Upper lobe of left lung (tissue), 6 donors: ENCODE measurements at regions not wholly inside any gene's neighbourhood (a gene's known extent, or its start where the extent isn't known, plus 50 kb on each side); places are given as distances from the start of the nearest gene placed in this dataset.
A peak's percentile ranks its signal among the peaks of the same experiment; 100 is the strongest.

Experiments
- ATAC-seq, 2 donors: fragments of 200-7000 bp; cut with Tn5 transposase; one replicate each; pipeline ENCODE4 v1.9.1; 2022; ENCODE audit warnings: mild to moderate bottlenecking in 2 of 2, moderate library complexity in 2 of 2; ENCODE audit not compliant: low FRiP score in 2 of 2
- DNase-seq, 2 donors: peaks; one replicate each; pipeline ENCODE4 v3.0.0-alpha.2; 2019 to 2020
- H3K27ac ChIP-seq, 4 donors: fragments of 200-600 bp; sonication (generic); one replicate each; pipeline ENCODE4 v1.5.1; 2016 to 2019
- H3K27me3 ChIP-seq, 4 donors: fragments of 200-600 bp; sonication (generic); one replicate each; pipeline ENCODE4 v1.5.1; 2017 to 2019
- H3K36me3 ChIP-seq, 4 donors: fragments of 200-600 bp; sonication (generic); one replicate each; pipeline ENCODE4 v1.5.1; 2016 to 2019
- H3K4me1 ChIP-seq, 4 donors: fragments of 200-600 bp; sonication (generic); one replicate each; pipeline ENCODE4 v1.5.1; 2018 to 2019
- H3K4me3 ChIP-seq, 4 donors: fragments of 200-600 bp; sonication (generic); one replicate each; pipeline ENCODE4 v1.5.1; 2017 to 2019; ENCODE audit warnings: mild to moderate bottlenecking in 2 of 4, moderate library complexity in 1 of 4
- H3K9me3 ChIP-seq, 4 donors: fragments of 200-600 bp; sonication (generic); one replicate each; pipeline ENCODE4 v1.5.1; 2018 to 2019
- EP300 ChIP-seq, 4 donors: sonication (generic); formaldehyde crosslinking; IDR thresholded peaks; one replicate each; pipeline ENCODE4 v1.5.1; 2017; ENCODE audit warnings: antibody characterized with exemption in 4 of 4, control low read depth in 2 of 4
- POLR2A ChIP-seq, 4 donors: fragments of 450-650 bp; IDR thresholded peaks; one replicate each; pipeline ENCODE4 v1.5.1; 2016 to 2017; ENCODE audit warnings: antibody characterized with exemption in 4 of 4, mild to moderate bottlenecking in 2 of 4
- POLR2AphosphoS5 ChIP-seq, 2 donors: sonication (generic); formaldehyde crosslinking; IDR thresholded peaks; one replicate each; pipeline ENCODE4 v1.5.1; 2017; ENCODE audit warnings: antibody characterized with exemption in 2 of 2
- WGBS, 2 donors: methylation state at CpG; one replicate each; pipeline ENCODE4 v1.1.5; 2017 to 2018; 5-methylcytosine and 5-hydroxymethylcytosine counted together
- TF ChIP-seq, protein P1 (sequence below), 6 experiments: fragments of 450-650 bp in 4 of 6; fragments of 200-600 bp in 2 of 6; sonication (generic) in 2 of 6; IDR thresholded peaks; one replicate each; pipeline ENCODE4 v1.5.1; 2016 to 2019; ENCODE audit warnings: antibody characterized with exemption in 6 of 6
- donor health status: DM: no; HTN: no; CAD: no; lungs with moderate emphysema.
- donor health status: DM: no; HTN: yes; CAD: no; lungs with severe emphysema.

DNA sequence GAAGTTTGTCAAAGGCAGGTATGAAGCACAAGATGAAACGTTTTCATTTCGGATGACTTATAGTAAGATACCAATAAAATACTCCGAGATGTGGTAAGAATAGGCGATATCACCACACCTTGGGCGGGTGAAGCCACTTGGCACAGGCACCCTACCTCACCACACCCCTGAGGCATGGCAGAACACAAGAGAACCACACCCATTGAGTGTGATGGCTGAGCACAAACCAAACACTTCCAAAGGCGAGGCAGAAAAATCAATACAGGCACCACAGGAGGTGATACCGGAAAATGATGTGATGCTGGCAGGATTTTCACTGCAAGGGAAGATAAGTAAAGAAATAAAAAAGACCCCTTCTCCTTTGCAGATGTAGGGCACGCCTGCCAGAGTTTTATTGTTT is 332.9 kb upstream of the PRDM1 start:
- no peaks in the 10 kb centered on the region for H3K9me3 ChIP-seq
- no peak overlapping the region for H3K4me3 ChIP-seq
- no peak overlapping the region for H3K27ac ChIP-seq
- H3K4me1 ChIP-seq: no peaks in the 10 kb centered on the region
- H3K27me3 ChIP-seq: no peaks in the 10 kb centered on the region
- ATAC-seq (no peak), DNase-seq (no peak)
- WGBS, 2 donors: 80 to 93% methylated on average over 8 of the region's 8 CpGs
- TF ChIP-seq POLR2A (IDR thresholded peaks at IDR 0.05) (no peak), EP300 (IDR thresholded peaks at IDR 0.05) (no peak), POLR2AphosphoS5 (IDR thresholded peaks at IDR 0.05) (no peak)
- TF ChIP-seq, protein P1, sequence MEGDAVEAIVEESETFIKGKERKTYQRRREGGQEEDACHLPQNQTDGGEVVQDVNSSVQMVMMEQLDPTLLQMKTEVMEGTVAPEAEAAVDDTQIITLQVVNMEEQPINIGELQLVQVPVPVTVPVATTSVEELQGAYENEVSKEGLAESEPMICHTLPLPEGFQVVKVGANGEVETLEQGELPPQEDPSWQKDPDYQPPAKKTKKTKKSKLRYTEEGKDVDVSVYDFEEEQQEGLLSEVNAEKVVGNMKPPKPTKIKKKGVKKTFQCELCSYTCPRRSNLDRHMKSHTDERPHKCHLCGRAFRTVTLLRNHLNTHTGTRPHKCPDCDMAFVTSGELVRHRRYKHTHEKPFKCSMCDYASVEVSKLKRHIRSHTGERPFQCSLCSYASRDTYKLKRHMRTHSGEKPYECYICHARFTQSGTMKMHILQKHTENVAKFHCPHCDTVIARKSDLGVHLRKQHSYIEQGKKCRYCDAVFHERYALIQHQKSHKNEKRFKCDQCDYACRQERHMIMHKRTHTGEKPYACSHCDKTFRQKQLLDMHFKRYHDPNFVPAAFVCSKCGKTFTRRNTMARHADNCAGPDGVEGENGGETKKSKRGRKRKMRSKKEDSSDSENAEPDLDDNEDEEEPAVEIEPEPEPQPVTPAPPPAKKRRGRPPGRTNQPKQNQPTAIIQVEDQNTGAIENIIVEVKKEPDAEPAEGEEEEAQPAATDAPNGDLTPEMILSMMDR (IDR thresholded peaks at IDR 0.05): no peak
- H3K36me3 ChIP-seq: no peaks in the 10 kb centered on the region

DNA sequence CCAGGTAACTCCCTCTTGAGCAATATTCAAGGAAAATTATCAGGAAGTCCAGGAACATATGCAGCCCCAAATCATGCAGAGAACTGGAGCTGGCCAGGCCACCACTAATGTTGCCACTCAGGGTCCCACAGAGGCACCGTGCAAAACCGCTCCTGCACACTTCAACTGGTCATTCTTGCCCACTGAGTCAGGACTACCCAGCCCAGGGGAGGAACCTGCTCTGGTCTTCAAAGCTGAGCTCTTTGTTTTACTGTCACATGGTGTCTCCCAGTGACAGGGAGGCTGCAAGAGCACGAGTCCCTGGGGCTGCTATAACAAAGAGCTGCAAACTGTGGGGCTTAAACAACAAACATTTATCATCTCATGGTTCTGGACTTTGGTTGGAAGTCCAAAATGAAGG is 336.0 kb upstream of the PRDM1 start:
- Histone ChIP-seq H3K4me1 (no peaks in the 10 kb centered on the region), H3K36me3 (no peaks in the 10 kb centered on the region), H3K27ac (no peak overlapping the region), H3K27me3 (no peaks in the 10 kb centered on the region), H3K4me3 (no peak overlapping the region), H3K9me3 (no peaks in the 10 kb centered on the region)
- ATAC-seq (no peak), DNase-seq (no peak)
- TF ChIP-seq EP300 (IDR thresholded peaks at IDR 0.05) (no peak), POLR2AphosphoS5 (IDR thresholded peaks at IDR 0.05) (no peak), POLR2A (IDR thresholded peaks at IDR 0.05) (no peak)
- TF ChIP-seq, protein P1 (IDR thresholded peaks at IDR 0.05): no peak
- 89 to 100% methylated on average over 3 of the region's 3 CpGs for WGBS, 2 donors

DNA sequence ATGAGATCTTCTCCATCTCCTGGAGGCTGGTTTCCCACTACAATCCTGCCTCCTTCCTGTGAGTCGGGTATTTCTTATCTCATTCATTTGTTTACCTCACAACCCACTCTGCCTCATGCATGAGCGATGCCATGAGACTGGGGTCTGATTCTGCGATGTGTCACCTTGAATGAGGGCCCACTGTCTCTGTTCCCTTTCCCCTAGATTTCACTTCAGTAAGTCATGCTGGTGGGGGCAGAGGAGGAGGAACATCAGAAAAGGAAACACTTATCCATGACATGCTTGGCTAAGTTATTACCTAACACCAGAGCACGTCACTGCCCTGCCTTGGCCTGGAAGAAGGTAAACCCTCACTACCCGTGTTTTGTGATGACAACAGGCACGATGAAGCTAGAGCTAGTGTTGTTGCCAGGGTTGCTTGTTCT is 337.4 kb upstream of the PRDM1 start:
- TF ChIP-seq, protein P1 (IDR thresholded peaks at IDR 0.05): no peak
- no peak for TF ChIP-seq EP300 (IDR thresholded peaks at IDR 0.05)
- TF ChIP-seq POLR2A (IDR thresholded peaks at IDR 0.05): no peak
- no peak for TF ChIP-seq POLR2AphosphoS5 (IDR thresholded peaks at IDR 0.05)
- DNase-seq: peak in 1 of 2 donors; percentile 36
- Histone ChIP-seq H3K27ac (no peak overlapping the region), H3K27me3 (no peaks in the 10 kb centered on the region), H3K9me3 (no peaks in the 10 kb centered on the region), H3K4me1 (no peaks in the 10 kb centered on the region), H3K4me3 (no peak overlapping the region), H3K36me3 (no peaks in the 10 kb centered on the region)
- WGBS, 2 donors: 38 to 60% methylated on average over 6 of the region's 6 CpGs
- ATAC-seq: peak in 1 of 2 donors; percentile 65

DNA sequence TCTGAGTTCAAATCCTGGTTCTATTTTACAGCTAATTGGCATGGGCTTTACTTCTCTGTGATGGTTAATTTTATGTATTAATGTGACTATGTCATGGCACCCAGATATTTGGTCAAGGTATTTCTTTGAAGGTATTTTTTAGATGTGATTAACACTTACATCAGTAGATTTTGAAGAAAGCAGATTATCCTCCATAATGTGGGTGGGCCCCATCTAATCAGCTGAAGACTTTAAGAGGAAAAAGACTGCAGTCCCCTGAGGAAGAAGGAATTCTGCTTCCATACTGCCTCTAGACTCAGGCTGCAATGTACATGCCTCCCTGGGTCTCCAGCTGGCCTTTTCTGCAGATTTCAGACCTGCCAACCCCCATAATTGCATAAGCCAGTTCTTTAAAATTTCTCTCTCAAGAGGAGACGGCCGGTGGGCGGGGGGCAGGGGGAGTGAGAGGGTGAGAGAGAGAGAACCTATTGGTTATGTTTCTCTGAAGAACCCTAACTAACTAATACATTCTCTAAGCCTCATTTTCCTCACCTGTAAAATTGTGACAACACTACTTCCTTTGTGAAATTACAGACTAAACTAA is 338.2 kb upstream of the PRDM1 start:
- Histone ChIP-seq H3K4me1 (no peaks in the 10 kb centered on the region), H3K27me3 (no peaks in the 10 kb centered on the region), H3K27ac (no peak overlapping the region), H3K4me3 (no peak overlapping the region), H3K9me3 (no peaks in the 10 kb centered on the region), H3K36me3 (no peaks in the 10 kb centered on the region)
- ATAC-seq (no peak), DNase-seq (no peak)
- WGBS, 2 donors: 46 to 85% methylated on average over 3 of the region's 3 CpGs
- TF ChIP-seq, protein P1 (IDR thresholded peaks at IDR 0.05): no peak
- TF ChIP-seq POLR2A (IDR thresholded peaks at IDR 0.05) (no peak), EP300 (IDR thresholded peaks at IDR 0.05) (no peak), POLR2AphosphoS5 (IDR thresholded peaks at IDR 0.05) (no peak)

DNA sequence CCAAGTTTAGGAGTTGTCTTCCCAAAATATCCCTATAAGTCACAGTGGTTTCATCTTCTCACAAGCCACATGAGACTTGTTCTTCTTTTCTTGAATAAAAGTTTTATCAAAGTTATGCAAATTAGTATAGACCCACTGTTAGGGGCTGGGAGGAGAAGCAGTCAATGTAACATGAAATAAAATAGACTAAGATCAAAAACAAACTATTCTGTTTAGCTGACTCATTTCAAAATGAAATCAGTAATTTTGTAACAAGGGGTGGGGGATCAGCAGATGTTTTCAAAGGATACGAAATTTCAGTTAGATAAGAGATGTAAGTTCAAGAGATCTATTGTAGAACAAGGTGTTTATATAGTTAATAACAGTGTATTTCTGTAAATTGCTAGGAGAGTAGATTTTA is 339.6 kb upstream of the PRDM1 start:
- WGBS, 2 donors: 44 to 56% methylated on average over 1 of the region's 1 CpG
- no peaks in the 10 kb centered on the region for H3K4me1 ChIP-seq
- no peaks in the 10 kb centered on the region for H3K9me3 ChIP-seq
- DNase-seq (no peak), ATAC-seq (no peak)
- H3K27me3 ChIP-seq: no peaks in the 10 kb centered on the region
- no peak overlapping the region for H3K4me3 ChIP-seq
- TF ChIP-seq POLR2A (IDR thresholded peaks at IDR 0.05) (no peak), EP300 (IDR thresholded peaks at IDR 0.05) (no peak), POLR2AphosphoS5 (IDR thresholded peaks at IDR 0.05) (no peak)
- TF ChIP-seq, protein P1 (IDR thresholded peaks at IDR 0.05): no peak
- no peak overlapping the region for H3K27ac ChIP-seq
- no peaks in the 10 kb centered on the region for H3K36me3 ChIP-seq
